K562 (cell line): ENCODE measurements at regions not wholly inside any gene's neighbourhood (a gene's known extent, or its start where the extent isn't known, plus 50 kb on each side); places are given as distances from the start of the nearest gene placed in this dataset.

ENCODE experiments used
- BRCA1 ChIP-seq, 2 experiments: fragments of 450-650 bp in 1 of 2; sonication (generic) in 1 of 2; formaldehyde crosslinking in 1 of 2; IDR thresholded peaks; 2 replicates each; pipeline versions ENCODE4 v1.5.0 to v1.6.1; 2017 to 2020; ENCODE audit warnings: mild to moderate bottlenecking in 1 of 2, missing genetic modification reagents in 1 of 2
- DACH1 ChIP-seq: fragments of 450-650 bp; IDR thresholded peaks from 2 replicates; pipeline ENCODE4 v1.6.1; 2018; ENCODE audit not compliant: partially characterized antibody
- HDAC6 ChIP-seq: IDR thresholded peaks from 2 replicates; pipeline ENCODE4 v1.6.1; 2012; ENCODE audit warnings: low read depth, mild to moderate bottlenecking, control low read depth, inconsistent platforms, low read length, moderate library complexity
- RFX5 ChIP-seq: IDR thresholded peaks from 2 replicates; pipeline ENCODE4 v1.6.1; 2011; ENCODE audit warnings: low read depth, mild to moderate bottlenecking, improper control_type of control experiment, low read length
- ZNF407 ChIP-seq: fragments of 450-650 bp; IDR thresholded peaks from 2 replicates; pipeline ENCODE4 v1.6.1; 2016; ENCODE audit warnings: low read depth
- ZNF592 ChIP-seq: fragments of 450-650 bp; IDR thresholded peaks from 2 replicates; pipeline ENCODE4 v1.6.1; 2017; ENCODE audit warnings: antibody characterized with exemption, mild to moderate bottlenecking

GRCh38 chr5:58231041-58231440, 228.8 kb downstream of the PLK2 start:
- TF ChIP-seq HDAC6 = no peak
- no peak for TF ChIP-seq ZNF407
- no peak for TF ChIP-seq RFX5
- TF ChIP-seq BRCA1 (IDR thresholded peaks at IDR 0.05) = no peak
- no peak for TF ChIP-seq BRCA1 (CRISPR knock-in tag; IDR thresholded peaks at IDR 0.05)
- TF ChIP-seq DACH1 = no peak
- TF ChIP-seq ZNF592 = no peak
